Medulla oblongata (tissue), 1 donor: ENCODE measurements at regions not wholly inside any gene's neighbourhood (a gene's known extent, or its start where the extent isn't known, plus 50 kb on each side); places are given as distances from the start of the nearest gene placed in this dataset.
"Not testable (repeated sequence)": the region's sequence is repeated elsewhere in the genome, so short reads cannot be mapped to it uniquely, and the experiment has no call there.

ENCODE experiments used
- DNase-seq: peaks from one replicate; pipeline ENCODE4 v3.0.0-alpha.2; 2015; ENCODE audit errors: extremely low spot score

- no peak for DNase-seq
These were observed 112.3 kb upstream of the CST7 start for GRCh38 chr20:24836661-24837299.

- DNase-seq = no peak
These were observed 111.2 kb upstream of the CST7 start for GRCh38 chr20:24837781-24838450.

GRCh38 chr20:24838546-24839535 lies 110.2 kb upstream of the CST7 start:
- DNase-seq = no peak

GRCh38 chr20:24840121-24840713 lies 108.9 kb upstream of the CST7 start:
- no peak for DNase-seq

GRCh38 chr20:24842274-24842917 lies 106.7 kb upstream of the CST7 start:
- no peak for DNase-seq

GRCh38 chr20:24842918-24843715 lies 106.0 kb upstream of the CST7 start:
- peak; percentile 48 for DNase-seq

- DNase-seq = no peak
These were observed 98.9 kb upstream of the CST7 start for GRCh38 chr20:24850176-24850575.

GRCh38 chr20:24851346-24852019 lies 97.6 kb upstream of the CST7 start:
- DNase-seq = no peak

GRCh38 chr20:24853916-24854315 lies 95.2 kb upstream of the CST7 start:
- no peak for DNase-seq

- DNase-seq = no peak
These were observed 93.2 kb upstream of the CST7 start for GRCh38 chr20:24855848-24856247.

- DNase-seq = not testable (repeated sequence)
These were observed 90.6 kb upstream of the CST7 start for GRCh38 chr20:24858500-24858899.

GRCh38 chr20:24859539-24859938 lies 89.5 kb upstream of the CST7 start:
- no peak for DNase-seq

GRCh38 chr20:24862186-24862585 lies 86.9 kb upstream of the CST7 start:
- no peak for DNase-seq

- no peak for DNase-seq
These were observed 86.5 kb upstream of the CST7 start for GRCh38 chr20:24862606-24863005.

- DNase-seq = no peak
These were observed 85.7 kb upstream of the CST7 start for GRCh38 chr20:24863356-24863755.

GRCh38 chr20:24866008-24866407 lies 83.1 kb upstream of the CST7 start:
- no peak for DNase-seq

GRCh38 chr20:24866742-24867141 lies 82.3 kb upstream of the CST7 start:
- DNase-seq = no peak

- DNase-seq = no peak
These were observed 81.5 kb upstream of the CST7 start for GRCh38 chr20:24867556-24867955.

GRCh38 chr20:24868396-24868927 lies 80.6 kb upstream of the CST7 start:
- no peak for DNase-seq

- DNase-seq = no peak
These were observed 80.1 kb upstream of the CST7 start for GRCh38 chr20:24868959-24869358.
